HuH-7.5 (cell line): ENCODE measurements at regions not wholly inside any gene's neighbourhood (a gene's known extent, or its start where the extent isn't known, plus 50 kb on each side); places are given as distances from the start of the nearest gene placed in this dataset.

Experiments
- DNase-seq: peaks from one replicate; pipeline ENCODE4 v3.0.0; 2011; ENCODE audit warnings: low spot score

- no peak for DNase-seq
Observed at GRCh38 chr12:58537278-58537677, 383.0 kb downstream of the LRIG3 start.

GRCh38 chr12:58539295-58539694 lies 381.0 kb downstream of the LRIG3 start:
- no peak for DNase-seq

- peak; percentile 15 for DNase-seq
Observed at GRCh38 chr12:58540480-58541299, 379.6 kb downstream of the LRIG3 start.

- DNase-seq = no peak
Observed at GRCh38 chr12:58541300-58541690, 379.0 kb downstream of the LRIG3 start.

- DNase-seq = no peak
Observed at GRCh38 chr12:58544281-58544680, 376.0 kb downstream of the LRIG3 start.

- DNase-seq = no peak
Observed at GRCh38 chr12:58547217-58547616, 373.1 kb downstream of the LRIG3 start.

- DNase-seq = no peak
Observed at GRCh38 chr12:58548801-58549200, 371.5 kb downstream of the LRIG3 start.

GRCh38 chr12:58554522-58555157 lies 365.7 kb downstream of the LRIG3 start:
- no peak for DNase-seq

- DNase-seq = no peak
Observed at GRCh38 chr12:58557171-58557570, 363.1 kb downstream of the LRIG3 start.

GRCh38 chr12:58557661-58558060 lies 362.6 kb downstream of the LRIG3 start:
- no peak for DNase-seq

GRCh38 chr12:58563621-58564020 lies 356.7 kb downstream of the LRIG3 start:
- no peak for DNase-seq

- no peak for DNase-seq
Observed at GRCh38 chr12:58564721-58565120, 355.6 kb downstream of the LRIG3 start.

- no peak for DNase-seq
Observed at GRCh38 chr12:58566599-58566998, 353.7 kb downstream of the LRIG3 start.

GRCh38 chr12:58567189-58567588 lies 353.1 kb downstream of the LRIG3 start:
- no peak for DNase-seq

GRCh38 chr12:58570411-58570810 lies 349.9 kb downstream of the LRIG3 start:
- no peak for DNase-seq

- DNase-seq = no peak
Observed at GRCh38 chr12:58575256-58575655, 345.0 kb downstream of the LRIG3 start.

- no peak for DNase-seq
Observed at GRCh38 chr12:58576081-58576480, 344.2 kb downstream of the LRIG3 start.

GRCh38 chr12:58576916-58577315 lies 343.4 kb downstream of the LRIG3 start:
- DNase-seq = no peak

- DNase-seq = no peak
Observed at GRCh38 chr12:58580095-58580494, 340.2 kb downstream of the LRIG3 start.

GRCh38 chr12:58583529-58583928 lies 336.8 kb downstream of the LRIG3 start:
- DNase-seq = no peak

- no peak for DNase-seq
Observed at GRCh38 chr12:58583940-58584339, 336.4 kb downstream of the LRIG3 start.

- DNase-seq = no peak
Observed at GRCh38 chr12:58584880-58585279, 335.4 kb downstream of the LRIG3 start.

GRCh38 chr12:58586762-58587161 lies 333.5 kb downstream of the LRIG3 start:
- DNase-seq = no peak

GRCh38 chr12:58588770-58589169 lies 331.5 kb downstream of the LRIG3 start:
- no peak for DNase-seq
